ENCODE measurements at regions not wholly inside any gene's neighbourhood (a gene's known extent, or its start where the extent isn't known, plus 50 kb on each side); places are given as distances from the start of the nearest gene placed in this dataset.

DNA sequence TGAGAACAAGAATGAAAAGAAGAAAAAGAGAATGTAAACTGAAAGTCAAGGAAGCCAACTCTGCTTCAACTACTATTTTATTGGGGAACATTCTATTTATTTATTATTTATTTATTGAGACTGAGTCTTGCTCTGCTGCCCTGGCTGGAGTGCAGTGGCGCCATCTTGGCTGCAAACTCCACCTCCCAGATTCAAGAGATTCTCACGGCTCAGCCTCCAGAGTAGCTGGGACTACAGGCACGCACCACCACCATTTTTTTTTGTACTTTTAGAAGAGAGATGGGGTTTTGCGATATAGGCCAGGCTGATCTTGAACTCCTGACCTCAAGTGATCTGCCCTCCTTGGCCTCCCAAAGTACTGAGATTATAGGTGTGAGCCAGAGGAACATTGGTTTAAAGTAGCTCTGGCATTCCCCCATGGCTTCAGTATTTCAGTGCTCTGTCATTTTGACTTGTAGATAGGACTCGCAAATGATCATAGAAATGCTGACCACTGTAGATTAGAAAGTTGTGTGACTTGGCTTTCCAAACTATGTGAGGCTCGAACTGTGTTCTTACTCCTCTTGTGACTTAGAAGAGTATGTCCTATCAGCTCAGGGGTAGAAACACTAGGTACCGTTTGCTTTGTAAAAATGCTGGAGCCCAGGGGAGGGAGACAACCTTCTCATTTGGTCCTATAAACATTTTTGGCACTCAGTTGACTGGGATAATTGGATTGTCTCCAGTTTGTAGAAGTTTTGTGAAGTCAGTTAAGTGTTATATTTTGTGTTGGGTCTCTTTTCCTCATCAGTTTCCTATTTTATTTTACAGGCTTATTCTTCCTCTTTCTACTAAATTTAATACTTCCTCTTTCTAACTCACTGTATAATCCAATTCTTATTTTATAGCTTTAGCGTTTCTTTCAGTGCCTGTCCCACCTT lies 544.9 kb upstream of the CITED2 start:
- TF ChIP-seq POLR2A (IDR thresholded peaks at IDR 0.05) = no peak
- TF ChIP-seq, protein P1, sequence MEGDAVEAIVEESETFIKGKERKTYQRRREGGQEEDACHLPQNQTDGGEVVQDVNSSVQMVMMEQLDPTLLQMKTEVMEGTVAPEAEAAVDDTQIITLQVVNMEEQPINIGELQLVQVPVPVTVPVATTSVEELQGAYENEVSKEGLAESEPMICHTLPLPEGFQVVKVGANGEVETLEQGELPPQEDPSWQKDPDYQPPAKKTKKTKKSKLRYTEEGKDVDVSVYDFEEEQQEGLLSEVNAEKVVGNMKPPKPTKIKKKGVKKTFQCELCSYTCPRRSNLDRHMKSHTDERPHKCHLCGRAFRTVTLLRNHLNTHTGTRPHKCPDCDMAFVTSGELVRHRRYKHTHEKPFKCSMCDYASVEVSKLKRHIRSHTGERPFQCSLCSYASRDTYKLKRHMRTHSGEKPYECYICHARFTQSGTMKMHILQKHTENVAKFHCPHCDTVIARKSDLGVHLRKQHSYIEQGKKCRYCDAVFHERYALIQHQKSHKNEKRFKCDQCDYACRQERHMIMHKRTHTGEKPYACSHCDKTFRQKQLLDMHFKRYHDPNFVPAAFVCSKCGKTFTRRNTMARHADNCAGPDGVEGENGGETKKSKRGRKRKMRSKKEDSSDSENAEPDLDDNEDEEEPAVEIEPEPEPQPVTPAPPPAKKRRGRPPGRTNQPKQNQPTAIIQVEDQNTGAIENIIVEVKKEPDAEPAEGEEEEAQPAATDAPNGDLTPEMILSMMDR (IDR thresholded peaks at IDR 0.05) = no peak
